GM21423 (cell line): ENCODE measurements at regions not wholly inside any gene's neighbourhood (a gene's known extent, or its start where the extent isn't known, plus 50 kb on each side); places are given as distances from the start of the nearest gene placed in this dataset.
"Not testable (repeated sequence)": the region's sequence is repeated elsewhere in the genome, so short reads cannot be mapped to it uniquely, and the experiment has no call there.

Experiments
- ATAC-seq: cut with Tn5 transposase; IDR thresholded peaks from one replicate; pipeline ENCODE4 v1.9.1; 2021; ENCODE audit warnings: mild to moderate bottlenecking, moderate library complexity; ENCODE audit not compliant: unreplicated experiment

- ATAC-seq = no peak
Observed at GRCh38 chrX:128653524-128654060, 601.4 kb upstream of the ACTRT1 start.

- no peak for ATAC-seq
Observed at GRCh38 chrX:128650326-128650725, 598.1 kb upstream of the ACTRT1 start.

GRCh38 chrX:128634754-128635153, 582.6 kb upstream of the ACTRT1 start:
- ATAC-seq = no peak

GRCh38 chrX:128623361-128623760, 571.2 kb upstream of the ACTRT1 start:
- no peak for ATAC-seq

DNA sequence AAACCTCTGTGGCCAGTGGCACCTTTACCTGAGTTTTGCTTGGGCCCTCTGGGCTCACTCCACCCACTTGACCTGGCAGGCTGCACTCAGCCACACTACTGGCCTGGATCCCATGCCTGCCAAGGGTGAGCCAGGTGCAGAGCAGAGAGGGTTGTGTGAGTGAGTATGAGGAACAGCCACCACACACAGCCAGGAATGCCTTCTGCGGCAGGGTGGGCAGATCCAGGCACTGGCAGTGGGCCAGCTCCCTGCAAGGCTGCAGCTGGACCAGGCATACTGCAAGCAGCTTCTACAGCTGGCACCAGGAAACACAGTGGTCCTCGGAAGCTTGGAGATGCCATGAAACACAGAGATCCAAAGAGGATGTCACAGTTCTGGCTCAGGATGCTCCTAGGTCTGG, 570.1 kb upstream of the ACTRT1 start:
- ATAC-seq = no peak

DNA sequence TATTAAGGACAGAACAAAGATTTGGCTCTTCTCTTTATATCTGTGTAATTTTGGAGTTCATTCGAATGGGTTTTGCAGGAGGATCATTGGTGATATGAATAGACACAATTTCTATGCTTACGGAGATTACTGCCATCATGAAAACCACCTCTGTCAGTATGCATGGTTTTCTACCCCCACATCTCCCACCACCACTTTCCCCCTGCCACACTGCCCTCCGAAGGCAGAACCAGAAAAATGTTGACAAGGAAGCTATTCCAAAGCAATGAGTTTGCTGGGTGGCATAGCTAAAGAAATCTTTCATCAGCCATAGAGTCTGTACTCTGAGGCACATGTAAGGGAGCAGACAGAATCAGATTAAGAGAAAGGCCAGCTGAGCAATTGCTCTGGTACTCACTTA, 567.3 kb upstream of the ACTRT1 start:
- ATAC-seq = no peak

GRCh38 chrX:128616933-128617332, 564.7 kb upstream of the ACTRT1 start:
- ATAC-seq = no peak

- ATAC-seq = not testable (repeated sequence)
Observed at GRCh38 chrX:128606817-128607216, 554.6 kb upstream of the ACTRT1 start.

DNA sequence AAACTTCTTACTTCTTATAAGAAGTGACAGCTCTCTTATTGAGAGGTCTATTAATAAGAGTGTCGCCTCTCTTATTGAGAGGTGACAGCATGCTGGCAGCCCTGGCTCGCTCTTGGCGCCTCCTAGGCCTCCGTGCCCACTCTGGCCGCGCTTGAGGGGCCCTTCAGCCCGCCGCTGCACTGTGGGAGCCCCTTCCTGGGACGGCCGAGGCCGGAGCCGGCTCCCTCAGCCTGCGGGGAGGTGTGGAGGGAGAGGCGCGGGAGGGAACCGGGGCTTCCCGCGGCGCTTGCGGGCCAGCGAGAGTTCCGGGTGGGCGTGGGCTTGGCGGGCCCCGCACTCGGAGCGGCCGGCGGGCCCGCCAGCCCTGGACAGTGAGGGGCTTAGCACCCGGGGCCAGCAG, 554.2 kb upstream of the ACTRT1 start:
- not testable (repeated sequence) for ATAC-seq

DNA sequence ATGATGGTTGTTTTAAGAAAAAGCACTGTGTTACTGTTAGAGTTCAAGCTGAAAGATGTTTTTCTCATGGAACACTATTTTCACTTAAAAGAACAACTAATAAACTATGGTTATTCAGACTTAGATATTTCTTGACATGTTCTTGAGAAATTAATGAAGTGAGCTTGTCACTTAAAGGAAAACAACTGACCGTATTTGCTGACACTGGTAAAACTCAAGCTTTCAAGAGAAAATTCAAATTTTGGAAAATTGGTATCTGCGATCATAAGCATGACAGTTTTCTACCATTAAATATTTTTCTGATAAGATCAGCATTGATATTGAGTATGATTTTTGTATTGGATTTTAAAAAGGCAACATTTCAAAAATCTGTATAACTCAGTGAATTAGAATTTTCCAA, 549.5 kb upstream of the ACTRT1 start:
- ATAC-seq = no peak

- ATAC-seq = no peak
Observed at GRCh38 chrX:128599632-128600031, 547.4 kb upstream of the ACTRT1 start.

DNA sequence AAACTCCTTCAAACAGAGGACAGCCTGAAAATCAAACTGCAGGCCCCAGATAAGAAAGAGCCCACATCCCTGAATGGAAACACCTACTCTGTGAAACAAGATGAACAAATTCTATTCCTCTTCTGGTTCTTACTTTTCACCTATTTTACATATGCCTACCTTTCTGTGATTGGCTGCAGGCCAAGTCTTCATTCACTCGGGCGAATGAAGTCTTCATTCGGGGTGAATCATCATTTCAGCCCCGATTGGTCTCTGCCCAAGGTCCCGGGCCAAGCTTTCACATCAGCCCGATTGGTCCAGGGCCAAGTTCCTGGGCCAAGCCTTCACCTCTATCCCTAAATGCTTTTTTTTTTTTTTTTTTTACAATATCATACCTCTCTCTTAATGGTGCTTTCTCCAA, 529.8 kb upstream of the ACTRT1 start:
- no peak for ATAC-seq

- ATAC-seq = no peak
Observed at GRCh38 chrX:128581615-128582014, 529.4 kb upstream of the ACTRT1 start.

- no peak for ATAC-seq
Observed at GRCh38 chrX:128543114-128543513, 490.9 kb upstream of the ACTRT1 start.

- ATAC-seq = no peak
Observed at GRCh38 chrX:128518508-128518907, 466.3 kb upstream of the ACTRT1 start.

DNA sequence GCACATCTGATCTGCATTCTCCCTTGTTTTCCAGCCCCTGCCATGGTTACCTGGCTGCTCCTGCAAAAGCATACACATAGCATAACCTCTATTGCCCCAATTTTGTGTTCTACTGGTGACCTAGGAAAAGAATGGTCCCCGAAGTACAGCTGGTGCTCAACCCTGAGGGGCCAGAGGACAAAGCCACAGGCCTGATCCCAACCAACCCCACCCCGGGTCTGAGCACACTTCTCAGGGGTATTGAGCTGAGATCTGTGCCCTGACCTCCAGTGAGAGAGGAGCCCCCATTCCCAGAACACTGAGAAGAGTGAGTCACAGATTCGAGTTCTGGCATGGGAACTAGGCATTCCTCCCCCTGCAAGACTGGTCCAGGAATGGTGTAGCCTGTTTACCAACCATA, 465.5 kb upstream of the ACTRT1 start:
- no peak for ATAC-seq

- no peak for ATAC-seq
Observed at GRCh38 chrX:128504496-128504895, 452.3 kb upstream of the ACTRT1 start.

GRCh38 chrX:128464116-128464515, 411.9 kb upstream of the ACTRT1 start:
- ATAC-seq = no peak

GRCh38 chrX:128460835-128461234, 408.6 kb upstream of the ACTRT1 start:
- ATAC-seq = no peak

- no peak for ATAC-seq
Observed at GRCh38 chrX:128458888-128459287, 406.7 kb upstream of the ACTRT1 start.

- no peak for ATAC-seq
Observed at GRCh38 chrX:128457674-128458073, 405.5 kb upstream of the ACTRT1 start.

- ATAC-seq = no peak
Observed at GRCh38 chrX:128439159-128439558, 387.0 kb upstream of the ACTRT1 start.

GRCh38 chrX:128438082-128438481, 385.9 kb upstream of the ACTRT1 start:
- ATAC-seq = no peak
